Right atrium auricular region (tissue), 2 donors: ENCODE measurements at regions not wholly inside any gene's neighbourhood (a gene's known extent, or its start where the extent isn't known, plus 50 kb on each side); places are given as distances from the start of the nearest gene placed in this dataset.

Experiments
- DNase-seq: peaks from one replicate; pipeline ENCODE4 v3.0.0-alpha.2; 2019; ENCODE audit warnings: low spot score
- H3K27ac ChIP-seq, 2 donors: fragments of 200-600 bp; sonication (generic); 1 replicate in 1 of 2; 2 replicates in 1 of 2; pipeline ENCODE4 v1.5.1; 2016 to 2019
- H3K27me3 ChIP-seq, 2 donors: fragments of 200-600 bp; sonication (generic); one replicate each; pipeline versions ENCODE4 v1.5.1 to v1.6.0; 2017 to 2019
- H3K36me3 ChIP-seq: fragments of 200-600 bp; sonication (generic); one replicate; pipeline ENCODE4 v1.5.1; 2016
- H3K4me1 ChIP-seq, 2 donors: fragments of 200-600 bp; sonication (generic); one replicate each; pipeline versions ENCODE4 v1.5.1 to v1.6.0; 2017 to 2019
- H3K4me3 ChIP-seq, 2 donors: fragments of 200-600 bp; sonication (generic); 1 replicate in 1 of 2; 2 replicates in 1 of 2; pipeline ENCODE4 v1.5.1; 2017 to 2019; ENCODE audit warnings: mild to moderate bottlenecking in 1 of 2, moderate library complexity in 1 of 2
- H3K9me3 ChIP-seq, 2 donors: fragments of 200-600 bp; sonication (generic); one replicate each; pipeline ENCODE4 v1.5.1; 2019
- CTCF ChIP-seq, 2 donors: fragments of 200-600 bp; sonication (generic); IDR thresholded peaks; one replicate each; pipeline ENCODE4 v1.5.1; 2019; ENCODE audit warnings: antibody characterized with exemption in 2 of 2

- Histone ChIP-seq H3K27me3 (no peaks in the 10 kb centered on the region), H3K27ac (no peak overlapping the region), H3K4me1 (no peaks in the 10 kb centered on the region), H3K36me3 (no peaks in the 10 kb centered on the region), H3K9me3 (no peaks in the 10 kb centered on the region), H3K4me3 (no peak overlapping the region)
- TF ChIP-seq CTCF (IDR thresholded peaks at IDR 0.05), result no peak
- DNase-seq, result no peak
These were observed 433.1 kb downstream of the HTR7 start for GRCh38 chr10:90424730-90425129.

GRCh38 chr10:90430186-90430585 lies 427.7 kb downstream of the HTR7 start:
- DNase-seq, result no peak
- Histone ChIP-seq H3K4me1 (no peaks in the 10 kb centered on the region), H3K27me3 (no peaks in the 10 kb centered on the region), H3K9me3 (no peaks in the 10 kb centered on the region), H3K4me3 (no peak overlapping the region), H3K27ac (no peak overlapping the region), H3K36me3 (no peaks in the 10 kb centered on the region)
- no peak for TF ChIP-seq CTCF (IDR thresholded peaks at IDR 0.05)

- no peaks in the 10 kb centered on the region for H3K27me3 ChIP-seq
- no peak overlapping the region for H3K4me3 ChIP-seq
- no peak overlapping the region for H3K27ac ChIP-seq
- H3K36me3 ChIP-seq, result no peaks in the 10 kb centered on the region
- H3K4me1 ChIP-seq, result no peaks in the 10 kb centered on the region
- no peaks in the 10 kb centered on the region for H3K9me3 ChIP-seq
- no peak for TF ChIP-seq CTCF (IDR thresholded peaks at IDR 0.05)
- no peak for DNase-seq
These were observed 425.0 kb downstream of the HTR7 start for GRCh38 chr10:90432866-90433265.

- Histone ChIP-seq H3K27me3 (no peaks in the 10 kb centered on the region), H3K4me3 (no peak overlapping the region), H3K9me3 (no peaks in the 10 kb centered on the region), H3K27ac (no peak overlapping the region), H3K4me1 (no peaks in the 10 kb centered on the region), H3K36me3 (no peaks in the 10 kb centered on the region)
- no peak for DNase-seq
- no peak for TF ChIP-seq CTCF (IDR thresholded peaks at IDR 0.05)
These were observed 422.5 kb downstream of the HTR7 start for GRCh38 chr10:90435296-90435695.

GRCh38 chr10:90437452-90437851 lies 420.4 kb downstream of the HTR7 start:
- no peaks in the 10 kb centered on the region for H3K4me1 ChIP-seq
- H3K4me3 ChIP-seq, result no peak overlapping the region
- H3K9me3 ChIP-seq, result peaks cover 0 to 15% of the 10 kb centered on the region in 2 donors
- H3K36me3 ChIP-seq, result no peaks in the 10 kb centered on the region
- no peak overlapping the region for H3K27ac ChIP-seq
- TF ChIP-seq CTCF (IDR thresholded peaks at IDR 0.05), result no peak
- no peaks in the 10 kb centered on the region for H3K27me3 ChIP-seq
- DNase-seq, result no peak

- no peak for TF ChIP-seq CTCF (IDR thresholded peaks at IDR 0.05)
- H3K4me3 ChIP-seq, result no peak overlapping the region
- H3K4me1 ChIP-seq, result no peaks in the 10 kb centered on the region
- H3K36me3 ChIP-seq, result no peaks in the 10 kb centered on the region
- no peak overlapping the region for H3K27ac ChIP-seq
- H3K9me3 ChIP-seq, result peaks cover 0 to 30% of the 10 kb centered on the region in 2 donors
- DNase-seq, result no peak
- no peaks in the 10 kb centered on the region for H3K27me3 ChIP-seq
These were observed 417.0 kb downstream of the HTR7 start for GRCh38 chr10:90440870-90441269.
